ENCODE measurements at regions not wholly inside any gene's neighbourhood (a gene's known extent, or its start where the extent isn't known, plus 50 kb on each side); places are given as distances from the start of the nearest gene placed in this dataset.

DNA sequence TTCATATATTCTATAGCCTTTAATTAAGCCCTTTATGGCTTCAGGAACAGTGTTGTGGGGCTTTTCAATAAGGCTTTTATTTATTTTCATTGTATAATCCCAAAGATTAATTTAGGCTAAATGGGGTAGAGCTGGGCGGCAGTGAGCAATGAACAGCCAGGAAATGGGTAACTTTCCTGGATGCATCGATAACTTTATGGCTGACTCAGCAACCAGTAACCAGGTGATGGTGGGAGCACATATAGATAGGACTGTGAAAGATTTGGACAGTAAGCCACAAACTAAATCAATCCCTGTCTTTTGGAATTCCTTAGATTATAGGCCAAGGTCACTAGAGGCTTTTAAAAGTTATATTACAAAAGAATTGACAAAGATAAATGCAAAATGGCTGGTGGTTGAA is 1260.6 kb upstream of the CELF4 start:
- Histone ChIP-seq H3K4me3 (no peak overlapping the region), H3K9me3 (ENCODE audit: low read depth) (no peaks in the 10 kb centered on the region), H3K36me3 (no peaks in the 10 kb centered on the region), H3K27ac (no peak overlapping the region), H3K4me1 (ENCODE audit: low read depth) (no peaks in the 10 kb centered on the region), H3K27me3 (no peaks in the 10 kb centered on the region)
- TF ChIP-seq, protein P1, sequence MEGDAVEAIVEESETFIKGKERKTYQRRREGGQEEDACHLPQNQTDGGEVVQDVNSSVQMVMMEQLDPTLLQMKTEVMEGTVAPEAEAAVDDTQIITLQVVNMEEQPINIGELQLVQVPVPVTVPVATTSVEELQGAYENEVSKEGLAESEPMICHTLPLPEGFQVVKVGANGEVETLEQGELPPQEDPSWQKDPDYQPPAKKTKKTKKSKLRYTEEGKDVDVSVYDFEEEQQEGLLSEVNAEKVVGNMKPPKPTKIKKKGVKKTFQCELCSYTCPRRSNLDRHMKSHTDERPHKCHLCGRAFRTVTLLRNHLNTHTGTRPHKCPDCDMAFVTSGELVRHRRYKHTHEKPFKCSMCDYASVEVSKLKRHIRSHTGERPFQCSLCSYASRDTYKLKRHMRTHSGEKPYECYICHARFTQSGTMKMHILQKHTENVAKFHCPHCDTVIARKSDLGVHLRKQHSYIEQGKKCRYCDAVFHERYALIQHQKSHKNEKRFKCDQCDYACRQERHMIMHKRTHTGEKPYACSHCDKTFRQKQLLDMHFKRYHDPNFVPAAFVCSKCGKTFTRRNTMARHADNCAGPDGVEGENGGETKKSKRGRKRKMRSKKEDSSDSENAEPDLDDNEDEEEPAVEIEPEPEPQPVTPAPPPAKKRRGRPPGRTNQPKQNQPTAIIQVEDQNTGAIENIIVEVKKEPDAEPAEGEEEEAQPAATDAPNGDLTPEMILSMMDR (IDR thresholded peaks at IDR 0.05; ENCODE audit: low read depth, low read length): no peak
- no peak for DNase-seq (ENCODE audit: low read depth in 1 of 2, low spot score in 1 of 2)

DNA sequence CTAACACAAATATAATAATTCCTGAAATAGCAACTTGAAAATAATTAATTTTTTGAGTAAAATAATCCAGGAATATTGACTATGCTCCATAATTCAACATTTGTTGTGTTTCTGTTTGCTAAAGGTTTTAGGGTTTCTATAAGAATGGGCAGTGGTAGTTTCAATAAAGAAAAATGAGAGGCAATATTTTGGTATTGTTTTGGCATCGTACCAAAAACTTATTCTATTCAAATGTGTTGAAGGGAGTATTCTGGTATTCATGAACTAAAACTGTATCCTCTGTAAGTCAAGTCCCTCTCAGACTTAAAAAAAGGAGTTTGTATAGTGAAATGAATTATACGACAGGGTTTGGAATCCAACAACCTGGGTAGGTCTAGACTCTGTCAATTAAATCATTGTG is 1245.6 kb upstream of the CELF4 start:
- no peaks in the 10 kb centered on the region for H3K36me3 ChIP-seq
- TF ChIP-seq, protein P1 (IDR thresholded peaks at IDR 0.05; ENCODE audit: low read depth, low read length): no peak
- DNase-seq (ENCODE audit: low read depth in 1 of 2, low spot score in 1 of 2): no peak
- no peaks in the 10 kb centered on the region for H3K9me3 ChIP-seq (ENCODE audit: low read depth)
- no peak overlapping the region for H3K27ac ChIP-seq
- H3K4me1 ChIP-seq (ENCODE audit: low read depth): no peaks in the 10 kb centered on the region
- no peak overlapping the region for H3K4me3 ChIP-seq
- H3K27me3 ChIP-seq: no peaks in the 10 kb centered on the region

DNA sequence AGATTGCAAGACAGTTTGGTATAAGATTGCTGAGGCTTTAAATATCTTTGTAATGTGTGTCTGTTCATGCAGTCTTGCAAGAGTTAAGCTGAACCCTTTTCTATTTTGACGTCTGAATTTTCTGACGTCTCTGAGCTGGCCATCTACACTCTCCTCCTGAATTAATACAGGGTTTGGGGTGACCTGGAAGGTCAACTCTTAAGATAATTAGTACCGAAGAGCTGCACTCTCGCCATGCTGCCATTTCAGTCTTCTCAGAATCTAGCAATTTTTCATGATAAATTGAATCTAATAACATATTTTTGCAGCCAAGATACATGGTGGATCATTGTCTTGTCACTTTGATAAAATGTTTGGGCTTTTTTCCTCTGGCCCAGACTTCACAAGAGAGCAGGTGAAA is 1245.2 kb upstream of the CELF4 start:
- DNase-seq (ENCODE audit: low read depth in 1 of 2, low spot score in 1 of 2): no peak
- Histone ChIP-seq H3K9me3 (ENCODE audit: low read depth) (no peaks in the 10 kb centered on the region), H3K27me3 (no peaks in the 10 kb centered on the region), H3K36me3 (no peaks in the 10 kb centered on the region), H3K4me1 (ENCODE audit: low read depth) (no peaks in the 10 kb centered on the region), H3K4me3 (no peak overlapping the region), H3K27ac (no peak overlapping the region)
- TF ChIP-seq, protein P1 (IDR thresholded peaks at IDR 0.05; ENCODE audit: low read depth, low read length): no peak

DNA sequence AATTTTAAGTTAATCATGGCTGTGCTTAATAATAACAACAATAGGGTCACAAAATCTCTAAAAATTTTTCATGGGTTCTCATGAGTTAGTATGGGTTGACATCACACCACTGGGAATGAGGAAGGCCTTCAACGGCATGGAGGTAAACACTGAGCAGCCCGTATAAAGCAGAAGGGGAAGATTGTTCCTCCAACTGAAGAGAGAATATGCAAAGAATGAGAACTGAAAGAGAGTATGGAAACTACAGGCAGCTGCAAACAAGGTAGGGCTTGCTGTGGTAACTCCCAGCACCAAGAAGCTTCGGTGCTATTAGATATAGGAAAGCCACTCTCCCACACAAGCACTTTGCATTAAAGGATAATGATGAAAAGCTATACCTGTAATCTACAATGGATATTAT is 1242.3 kb upstream of the CELF4 start:
- TF ChIP-seq, protein P1 (IDR thresholded peaks at IDR 0.05; ENCODE audit: low read depth, low read length): no peak
- H3K4me1 ChIP-seq (ENCODE audit: low read depth): no peaks in the 10 kb centered on the region
- H3K27me3 ChIP-seq: no peaks in the 10 kb centered on the region

DNA sequence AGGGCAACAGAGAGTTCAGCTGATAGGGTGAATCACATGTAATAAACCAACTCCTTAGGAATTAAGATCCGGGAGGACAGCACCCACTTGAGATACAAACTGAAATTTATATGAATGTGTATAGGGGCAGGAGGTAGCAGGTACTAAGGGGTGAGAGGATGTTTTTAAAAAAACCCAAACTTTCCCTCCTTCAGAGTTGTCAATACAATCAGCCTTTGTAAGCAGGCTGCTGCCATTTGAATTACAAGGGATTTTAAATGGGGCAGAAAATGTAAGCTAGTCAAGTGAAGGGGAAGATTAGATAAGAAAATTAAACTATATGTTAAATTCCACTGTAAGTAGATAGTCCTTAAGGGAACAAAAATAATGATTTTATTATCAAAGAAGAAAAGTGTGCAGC is 1239.7 kb upstream of the CELF4 start:
- Histone ChIP-seq H3K4me1 (ENCODE audit: low read depth) (no peaks in the 10 kb centered on the region), H3K9me3 (ENCODE audit: low read depth) (no peaks in the 10 kb centered on the region), H3K27ac (no peak overlapping the region), H3K4me3 (no peak overlapping the region), H3K27me3 (no peaks in the 10 kb centered on the region), H3K36me3 (no peaks in the 10 kb centered on the region)
- TF ChIP-seq, protein P1 (IDR thresholded peaks at IDR 0.05; ENCODE audit: low read depth, low read length): no peak
- DNase-seq (ENCODE audit: low read depth in 1 of 2, low spot score in 1 of 2): no peak

More for the DNA sequence above, 1242.3 kb upstream of the CELF4 start:
- Histone ChIP-seq H3K4me3 (no peak overlapping the region), H3K36me3 (no peaks in the 10 kb centered on the region), H3K9me3 (ENCODE audit: low read depth) (no peaks in the 10 kb centered on the region), H3K27ac (no peak overlapping the region)
- DNase-seq (ENCODE audit: low read depth in 1 of 2, low spot score in 1 of 2): no peak

DNA sequence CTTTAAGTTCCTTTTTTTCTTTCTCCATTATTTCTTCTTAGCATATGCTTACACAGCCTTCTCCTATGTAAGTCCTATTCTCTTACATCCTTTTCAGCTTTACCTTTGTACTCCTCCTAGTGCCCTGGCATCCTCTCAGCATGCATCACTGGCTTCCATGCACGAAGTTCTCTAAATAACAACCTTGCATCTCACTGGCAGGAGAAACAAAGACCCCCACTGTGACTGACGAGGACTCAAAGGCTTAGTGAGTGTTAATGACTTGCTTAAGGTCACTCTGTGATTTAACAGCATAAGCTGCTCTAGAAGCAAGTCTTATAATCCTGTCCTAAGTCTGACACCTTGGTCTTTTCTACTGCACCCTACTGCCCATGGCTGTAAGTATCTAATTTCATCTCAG is 1236.0 kb upstream of the CELF4 start:
- H3K4me1 ChIP-seq (ENCODE audit: low read depth): no peaks in the 10 kb centered on the region
- H3K9me3 ChIP-seq (ENCODE audit: low read depth): no peaks in the 10 kb centered on the region
- DNase-seq (ENCODE audit: low read depth in 1 of 2, low spot score in 1 of 2): no peak
- no peaks in the 10 kb centered on the region for H3K36me3 ChIP-seq
- no peak overlapping the region for H3K27ac ChIP-seq
- no peaks in the 10 kb centered on the region for H3K27me3 ChIP-seq
- H3K4me3 ChIP-seq: no peak overlapping the region
- TF ChIP-seq, protein P1 (IDR thresholded peaks at IDR 0.05; ENCODE audit: low read depth, low read length): no peak

Measured in cardiac muscle cell (in vitro differentiated cells and primary cell).